ENCODE measurements at regions not wholly inside any gene's neighbourhood (a gene's known extent, or its start where the extent isn't known, plus 50 kb on each side); places are given as distances from the start of the nearest gene placed in this dataset.

DNA sequence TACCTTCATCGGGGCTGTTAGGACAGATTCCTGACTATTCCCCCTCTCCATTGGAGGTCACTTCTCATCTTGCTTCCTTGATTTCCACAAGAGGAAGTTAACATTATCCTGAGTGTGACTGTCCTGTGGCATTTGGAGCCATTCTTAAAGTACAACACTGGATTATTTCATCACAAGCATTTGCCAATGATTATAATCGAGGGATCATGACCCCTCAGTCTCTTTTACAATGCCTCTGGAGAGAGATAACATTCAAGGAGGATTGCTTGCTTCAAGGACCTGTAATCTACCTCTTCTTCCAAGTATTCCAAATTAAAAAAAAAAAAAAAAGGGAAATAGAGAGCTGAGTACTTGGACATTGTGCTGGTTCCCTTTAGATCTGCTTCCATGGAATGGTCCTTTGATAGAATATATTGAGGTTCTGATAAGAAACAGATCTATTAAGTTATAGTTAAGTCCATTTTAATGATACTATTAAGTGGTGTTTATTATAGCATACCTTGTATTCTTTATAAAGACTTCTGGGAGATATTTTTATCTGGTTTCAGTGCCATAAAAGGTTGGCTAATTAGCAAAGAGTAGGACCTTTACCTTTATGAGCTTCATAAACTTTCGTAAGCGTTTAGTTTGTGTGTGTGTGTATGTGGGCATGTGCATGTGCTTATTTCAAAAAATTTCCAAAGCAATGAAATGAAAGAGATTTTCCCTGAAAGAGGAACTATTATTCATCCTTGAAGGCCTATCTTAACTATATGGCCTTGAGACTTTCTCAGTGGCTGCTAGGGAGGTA, 469.1 kb downstream of the DHX35 start:
- H3K27ac ChIP-seq (ENCODE audit: low read depth, low read length) = no peak overlapping the region
- no peak overlapping the region for H3K4me3 ChIP-seq (ENCODE audit: low read depth in 1 of 5, low read length in 5 of 5)
- no peaks in the 10 kb centered on the region for H3K36me3 ChIP-seq (ENCODE audit: control insufficient read depth in 5 of 5, insufficient read depth in 5 of 5, low read length in 5 of 5)

DNA sequence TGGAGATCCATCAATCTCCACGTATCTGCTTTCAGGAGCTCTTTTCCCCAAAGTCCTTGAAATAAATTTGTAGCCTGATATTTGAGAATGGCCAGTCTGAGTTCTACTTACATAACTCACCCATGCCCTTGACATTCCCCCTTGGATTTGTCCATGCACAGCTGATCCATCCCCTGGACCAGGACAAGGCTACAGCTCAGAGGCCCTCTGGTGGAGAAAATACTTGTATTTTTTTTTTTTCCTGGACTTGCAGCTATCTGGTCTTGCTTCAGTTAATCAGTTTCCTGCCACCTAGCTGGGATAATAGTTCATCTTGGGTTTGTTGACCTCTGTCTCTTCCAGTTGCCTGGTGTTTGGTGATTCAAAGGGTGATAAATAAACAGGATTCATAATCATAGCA, 467.6 kb downstream of the DHX35 start:
- peaks cover 3 to 5% (median 3%) of the 10 kb centered on the region in 5 donors for H3K9me3 ChIP-seq (ENCODE audit: control insufficient read depth in 5 of 5, low read length in 5 of 5)
- H3K27ac ChIP-seq (ENCODE audit: low read depth, low read length) = no peak overlapping the region
- no peaks in the 10 kb centered on the region for H3K4me1 ChIP-seq (ENCODE audit: control insufficient read depth in 5 of 5, insufficient read depth in 5 of 5, low read length in 5 of 5)
- H3K4me3 ChIP-seq (ENCODE audit: low read depth in 1 of 5, low read length in 5 of 5) = no peak overlapping the region
- H3K27me3 ChIP-seq (ENCODE audit: control insufficient read depth in 5 of 5, insufficient read depth in 4 of 5, low read length in 5 of 5) = no peaks in the 10 kb centered on the region
- no peak overlapping the region for H3K9ac ChIP-seq (ENCODE audit: low read length in 5 of 5)
- H3K36me3 ChIP-seq (ENCODE audit: control insufficient read depth in 5 of 5, insufficient read depth in 5 of 5, low read length in 5 of 5) = no peaks in the 10 kb centered on the region

More for the DNA sequence above, 469.1 kb downstream of the DHX35 start:
- Histone ChIP-seq H3K4me1 (ENCODE audit: control insufficient read depth in 5 of 5, insufficient read depth in 5 of 5, low read length in 5 of 5) (no peaks in the 10 kb centered on the region), H3K27me3 (ENCODE audit: control insufficient read depth in 5 of 5, insufficient read depth in 4 of 5, low read length in 5 of 5) (no peaks in the 10 kb centered on the region), H3K9me3 (ENCODE audit: control insufficient read depth in 5 of 5, low read length in 5 of 5) (peaks cover 3 to 5% (median 3%) of the 10 kb centered on the region in 5 donors), H3K9ac (ENCODE audit: low read length in 5 of 5) (no peak overlapping the region)

DNA sequence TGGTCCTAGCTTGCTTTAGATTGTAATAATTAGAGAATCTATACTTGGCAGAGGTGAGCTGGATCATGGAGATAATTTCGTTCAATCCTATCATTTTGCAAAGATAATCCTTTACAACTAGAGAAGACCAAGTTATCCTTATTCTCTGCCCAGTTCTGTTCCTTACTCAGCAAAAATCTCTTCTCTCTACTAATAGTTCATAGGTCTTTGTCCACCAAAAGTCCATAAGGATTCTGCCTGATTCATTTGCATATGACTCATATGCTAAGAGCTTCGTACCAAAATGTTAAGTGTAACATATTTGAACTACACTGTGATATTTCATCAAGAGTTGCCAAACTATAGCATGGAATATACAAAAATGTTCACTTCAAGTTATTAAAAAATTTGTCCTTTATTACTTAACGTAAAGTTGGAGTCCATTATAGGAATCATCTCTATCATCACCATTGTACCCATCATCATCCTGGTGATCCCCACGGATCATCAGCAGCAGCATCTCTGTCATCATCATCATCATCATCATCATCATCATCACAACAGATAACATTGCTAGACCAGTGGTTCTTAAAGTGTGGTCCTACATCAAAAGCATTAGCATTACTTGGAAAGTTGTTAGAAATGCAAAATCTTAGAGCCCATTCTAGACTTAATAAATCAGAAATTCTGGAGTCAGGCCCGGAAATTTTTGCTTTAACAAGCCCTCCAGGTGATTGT, 463.0 kb downstream of the DHX35 start:
- H3K4me1 ChIP-seq (ENCODE audit: control insufficient read depth in 5 of 5, insufficient read depth in 5 of 5, low read length in 5 of 5) = no peaks in the 10 kb centered on the region
- no peak overlapping the region for H3K9ac ChIP-seq (ENCODE audit: low read length in 5 of 5)
- H3K4me3 ChIP-seq (ENCODE audit: low read depth in 1 of 5, low read length in 5 of 5) = no peak overlapping the region
- peaks cover 0 to 5% (median 3%) of the 10 kb centered on the region in 5 donors for H3K9me3 ChIP-seq (ENCODE audit: control insufficient read depth in 5 of 5, low read length in 5 of 5)
- no peaks in the 10 kb centered on the region for H3K36me3 ChIP-seq (ENCODE audit: control insufficient read depth in 5 of 5, insufficient read depth in 5 of 5, low read length in 5 of 5)
- H3K27me3 ChIP-seq (ENCODE audit: control insufficient read depth in 5 of 5, insufficient read depth in 4 of 5, low read length in 5 of 5) = no peaks in the 10 kb centered on the region
- H3K27ac ChIP-seq (ENCODE audit: low read depth, low read length) = no peak overlapping the region

DNA sequence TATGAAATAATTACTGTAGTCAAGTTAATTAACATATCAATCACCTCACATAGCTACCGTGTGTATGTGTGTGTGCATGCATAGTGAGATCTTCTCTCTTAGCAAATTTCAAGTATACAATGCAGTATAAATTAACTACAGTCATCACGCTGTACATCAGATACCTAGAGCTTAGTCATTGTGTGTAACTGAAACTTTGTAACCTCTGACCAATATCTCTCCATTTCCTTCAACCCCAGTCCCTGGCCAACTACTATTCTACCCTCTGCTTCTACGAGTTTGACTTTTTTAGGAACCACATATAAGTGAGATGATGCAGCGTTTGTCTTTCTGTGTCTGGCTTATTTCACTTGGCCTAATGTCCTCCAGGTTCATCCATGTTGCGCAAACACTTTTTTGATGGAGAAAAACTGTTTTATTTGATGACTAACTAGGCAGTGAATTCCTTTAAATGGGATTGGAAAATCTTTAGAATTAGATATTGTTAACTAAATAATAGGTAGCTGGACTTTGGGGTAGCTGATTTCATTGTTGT, 459.5 kb downstream of the DHX35 start:
- Histone ChIP-seq H3K4me3 (ENCODE audit: low read depth in 1 of 5, low read length in 5 of 5) (no peak overlapping the region), H3K27ac (ENCODE audit: low read depth, low read length) (no peak overlapping the region), H3K9ac (ENCODE audit: low read length in 5 of 5) (no peak overlapping the region), H3K4me1 (ENCODE audit: control insufficient read depth in 5 of 5, insufficient read depth in 5 of 5, low read length in 5 of 5) (no peaks in the 10 kb centered on the region), H3K36me3 (ENCODE audit: control insufficient read depth in 5 of 5, insufficient read depth in 5 of 5, low read length in 5 of 5) (no peaks in the 10 kb centered on the region), H3K27me3 (ENCODE audit: control insufficient read depth in 5 of 5, insufficient read depth in 4 of 5, low read length in 5 of 5) (no peaks in the 10 kb centered on the region), H3K9me3 (ENCODE audit: control insufficient read depth in 5 of 5, low read length in 5 of 5) (no peaks in the 10 kb centered on the region)

DNA sequence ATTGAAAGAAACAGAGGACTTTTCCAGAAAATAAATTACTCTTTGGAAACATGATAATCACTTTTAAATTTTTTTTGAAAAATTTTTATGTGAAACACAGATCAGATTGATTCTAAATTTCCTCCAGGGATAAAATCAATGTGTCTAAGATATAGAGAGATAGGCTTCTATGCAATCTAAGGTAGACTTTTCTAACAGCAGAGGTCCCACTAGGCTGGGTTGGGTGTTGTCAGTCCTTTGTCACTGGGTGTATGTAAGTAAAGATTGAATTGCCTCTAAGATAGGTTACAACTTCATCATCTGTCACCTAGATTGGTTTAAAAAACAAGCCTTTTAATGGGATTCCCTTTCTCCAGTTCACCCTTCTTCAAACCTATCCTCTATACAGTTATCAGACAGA, 449.9 kb downstream of the DHX35 start:
- no peak overlapping the region for H3K4me3 ChIP-seq (ENCODE audit: low read depth in 1 of 5, low read length in 5 of 5)

DNA sequence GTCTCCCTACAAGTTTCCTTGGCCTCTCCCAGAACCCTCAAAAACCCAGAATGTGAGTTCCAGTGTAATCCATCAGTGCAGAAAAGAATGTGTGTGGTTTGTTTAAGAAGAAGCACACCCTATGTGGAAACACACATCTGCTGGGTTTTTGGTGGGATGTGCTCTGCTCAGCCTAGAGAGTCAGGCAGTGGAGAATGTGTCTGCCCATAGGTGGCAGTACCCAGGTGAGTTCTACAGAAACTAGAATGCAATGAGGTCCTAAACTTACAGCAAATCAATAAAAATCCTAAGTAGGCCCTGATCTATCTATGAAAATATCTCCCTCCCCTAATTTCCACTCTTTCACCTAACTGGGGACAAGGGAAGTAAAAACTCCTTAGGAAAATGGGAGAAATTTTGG, 437.3 kb downstream of the DHX35 start:
- peaks cover 0 to 2% (median 0%) of the 10 kb centered on the region in 5 donors for H3K27me3 ChIP-seq (ENCODE audit: control insufficient read depth in 5 of 5, insufficient read depth in 4 of 5, low read length in 5 of 5)
- no peaks in the 10 kb centered on the region for H3K9me3 ChIP-seq (ENCODE audit: control insufficient read depth in 5 of 5, low read length in 5 of 5)
- no peaks in the 10 kb centered on the region for H3K36me3 ChIP-seq (ENCODE audit: control insufficient read depth in 5 of 5, insufficient read depth in 5 of 5, low read length in 5 of 5)
- H3K4me3 ChIP-seq (ENCODE audit: low read depth in 1 of 5, low read length in 5 of 5) = no peak overlapping the region
- no peak overlapping the region for H3K9ac ChIP-seq (ENCODE audit: low read length in 5 of 5)
- H3K4me1 ChIP-seq (ENCODE audit: control insufficient read depth in 5 of 5, insufficient read depth in 5 of 5, low read length in 5 of 5) = no peaks in the 10 kb centered on the region
- no peak overlapping the region for H3K27ac ChIP-seq (ENCODE audit: low read depth, low read length)

More for the DNA sequence above, 449.9 kb downstream of the DHX35 start:
- Histone ChIP-seq H3K36me3 (ENCODE audit: control insufficient read depth in 5 of 5, insufficient read depth in 5 of 5, low read length in 5 of 5) (no peaks in the 10 kb centered on the region), H3K9ac (ENCODE audit: low read length in 5 of 5) (no peak overlapping the region), H3K27ac (ENCODE audit: low read depth, low read length) (no peak overlapping the region), H3K27me3 (ENCODE audit: control insufficient read depth in 5 of 5, insufficient read depth in 4 of 5, low read length in 5 of 5) (no peaks in the 10 kb centered on the region), H3K4me1 (ENCODE audit: control insufficient read depth in 5 of 5, insufficient read depth in 5 of 5, low read length in 5 of 5) (no peaks in the 10 kb centered on the region), H3K9me3 (ENCODE audit: control insufficient read depth in 5 of 5, low read length in 5 of 5) (no peaks in the 10 kb centered on the region)

DNA sequence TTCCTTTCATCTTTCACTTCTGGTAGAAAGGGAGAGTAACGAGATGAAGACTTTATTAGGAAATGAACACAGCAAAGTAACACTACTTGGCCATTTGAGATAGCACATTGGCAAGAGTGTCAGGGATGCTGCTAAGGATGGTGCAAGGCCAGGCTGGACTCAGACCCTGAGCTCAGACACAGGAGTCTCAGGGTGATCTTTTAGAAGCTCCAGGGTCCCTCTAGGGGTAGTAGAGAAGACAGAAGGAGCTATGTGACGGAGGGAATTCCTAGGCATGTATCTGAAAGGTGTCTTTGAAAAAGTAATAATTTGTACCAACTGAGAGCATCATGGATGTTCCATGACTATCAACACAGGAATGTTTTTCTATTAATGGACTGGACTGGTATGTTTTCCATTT, 436.5 kb downstream of the DHX35 start:
- Histone ChIP-seq H3K9me3 (ENCODE audit: control insufficient read depth in 5 of 5, low read length in 5 of 5) (no peaks in the 10 kb centered on the region), H3K4me1 (ENCODE audit: control insufficient read depth in 5 of 5, insufficient read depth in 5 of 5, low read length in 5 of 5) (no peaks in the 10 kb centered on the region), H3K36me3 (ENCODE audit: control insufficient read depth in 5 of 5, insufficient read depth in 5 of 5, low read length in 5 of 5) (no peaks in the 10 kb centered on the region), H3K27ac (ENCODE audit: low read depth, low read length) (no peak overlapping the region), H3K9ac (ENCODE audit: low read length in 5 of 5) (no peak overlapping the region), H3K27me3 (ENCODE audit: control insufficient read depth in 5 of 5, insufficient read depth in 4 of 5, low read length in 5 of 5) (peaks cover 0 to 2% (median 0%) of the 10 kb centered on the region in 5 donors), H3K4me3 (ENCODE audit: low read depth in 1 of 5, low read length in 5 of 5) (no peak overlapping the region)

DNA sequence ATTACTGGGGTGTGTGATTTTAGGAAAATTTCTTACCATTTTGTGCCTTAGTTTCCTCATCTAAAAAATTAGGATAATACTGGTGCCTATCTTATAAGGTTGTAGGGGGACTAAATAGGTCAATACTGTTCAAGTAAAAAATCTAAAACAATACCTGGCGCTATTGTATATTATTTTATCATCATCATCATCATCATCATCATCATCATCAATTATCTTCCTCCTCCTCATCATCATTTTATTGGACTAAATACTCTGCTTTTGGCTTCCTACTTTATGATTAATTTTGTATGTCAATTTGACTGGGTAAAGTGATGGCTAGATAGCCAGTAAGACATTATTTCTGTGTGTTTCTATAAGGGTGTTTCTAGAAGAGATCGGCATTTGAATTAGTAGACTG, 435.5 kb downstream of the DHX35 start:
- Histone ChIP-seq H3K27ac (ENCODE audit: low read depth, low read length) (no peak overlapping the region), H3K4me1 (ENCODE audit: control insufficient read depth in 5 of 5, insufficient read depth in 5 of 5, low read length in 5 of 5) (no peaks in the 10 kb centered on the region), H3K4me3 (ENCODE audit: low read depth in 1 of 5, low read length in 5 of 5) (no peak overlapping the region), H3K36me3 (ENCODE audit: control insufficient read depth in 5 of 5, insufficient read depth in 5 of 5, low read length in 5 of 5) (no peaks in the 10 kb centered on the region), H3K27me3 (ENCODE audit: control insufficient read depth in 5 of 5, insufficient read depth in 4 of 5, low read length in 5 of 5) (peaks cover 0 to 2% (median 0%) of the 10 kb centered on the region in 5 donors), H3K9me3 (ENCODE audit: control insufficient read depth in 5 of 5, low read length in 5 of 5) (no peaks in the 10 kb centered on the region), H3K9ac (ENCODE audit: low read length in 5 of 5) (no peak overlapping the region)

DNA sequence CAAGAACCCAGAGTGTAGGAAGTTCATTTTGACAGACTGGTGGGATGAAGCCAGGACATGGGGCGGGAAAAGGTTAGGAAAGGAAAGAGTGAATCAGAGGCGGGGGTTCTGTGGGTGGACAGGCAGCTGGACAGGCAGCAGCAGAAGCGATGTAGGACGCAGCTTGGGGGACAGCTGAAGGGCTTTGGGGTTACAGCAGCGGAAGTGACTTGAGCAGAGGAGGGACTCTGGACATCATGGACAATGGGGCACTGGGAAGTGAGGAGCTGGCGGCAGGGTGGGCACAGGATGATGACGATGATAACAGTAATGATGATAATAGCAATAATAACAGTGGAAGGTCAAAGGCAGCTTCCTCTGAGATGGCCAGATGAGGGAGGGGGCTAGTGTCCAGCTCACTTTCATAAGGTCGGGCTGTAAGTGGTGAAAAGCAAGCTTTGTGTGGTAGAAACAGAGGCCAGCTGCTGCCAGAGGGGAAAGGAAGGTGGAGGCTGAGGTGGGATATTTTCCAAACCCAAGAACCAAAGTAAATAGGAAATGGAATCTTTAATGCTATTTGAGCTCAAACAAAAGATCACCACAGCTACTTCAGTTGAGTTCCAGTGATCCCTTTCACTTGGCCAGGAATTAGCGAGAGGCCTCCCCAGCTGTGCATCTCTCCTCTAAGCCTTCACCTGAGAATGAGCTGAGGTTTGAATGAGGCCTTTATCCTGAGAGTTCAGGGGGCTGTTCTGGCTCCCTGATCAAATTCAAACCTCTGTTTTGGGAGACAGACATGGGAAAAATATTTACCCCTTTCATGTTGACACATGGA, 433.5 kb downstream of the DHX35 start:
- no peaks in the 10 kb centered on the region for H3K4me1 ChIP-seq (ENCODE audit: control insufficient read depth in 5 of 5, insufficient read depth in 5 of 5, low read length in 5 of 5)
- no peak overlapping the region for H3K4me3 ChIP-seq (ENCODE audit: low read depth in 1 of 5, low read length in 5 of 5)
- H3K27me3 ChIP-seq (ENCODE audit: control insufficient read depth in 5 of 5, insufficient read depth in 4 of 5, low read length in 5 of 5) = peaks cover 0 to 2% (median 0%) of the 10 kb centered on the region in 5 donors
- no peaks in the 10 kb centered on the region for H3K36me3 ChIP-seq (ENCODE audit: control insufficient read depth in 5 of 5, insufficient read depth in 5 of 5, low read length in 5 of 5)
- no peaks in the 10 kb centered on the region for H3K9me3 ChIP-seq (ENCODE audit: control insufficient read depth in 5 of 5, low read length in 5 of 5)
- H3K9ac ChIP-seq (ENCODE audit: low read length in 5 of 5) = no peak overlapping the region
- H3K27ac ChIP-seq (ENCODE audit: low read depth, low read length) = no peak overlapping the region

Data from subcutaneous abdominal adipose tissue (tissue), 5 donors.